ENCODE measurements at regions not wholly inside any gene's neighbourhood (a gene's known extent, or its start where the extent isn't known, plus 50 kb on each side); places are given as distances from the start of the nearest gene placed in this dataset.

DNA sequence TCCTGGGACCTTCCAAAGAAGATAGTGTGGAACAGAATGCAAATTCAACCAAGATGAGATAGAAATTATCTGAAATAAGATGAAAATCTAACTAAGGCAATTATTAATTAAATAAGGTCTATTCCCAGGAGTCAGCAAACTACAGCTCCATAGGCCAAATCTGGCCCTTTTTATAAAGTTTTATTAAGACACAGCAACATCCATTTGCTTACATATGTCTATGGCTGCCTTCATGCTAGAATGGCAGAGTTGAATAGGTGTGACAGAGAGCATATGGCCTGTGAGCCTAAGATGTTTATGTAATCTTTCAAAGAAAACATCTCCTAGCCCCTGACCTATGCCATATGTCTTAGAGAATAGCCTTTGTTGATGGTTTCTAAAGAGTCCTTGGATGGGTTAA, 503.0 kb downstream of the EDEM1 start:
- Histone ChIP-seq H4K8ac (ENCODE audit: low read depth, low read length) (no peak overlapping the region), H3K18ac (ENCODE audit: low read length) (no peak overlapping the region), H3K9ac (ENCODE audit: low read depth, low read length, poor library complexity) (no peak overlapping the region), H3K4ac (ENCODE audit: low read length) (no peak overlapping the region), H2BK15ac (ENCODE audit: low read length) (no peak overlapping the region), H2BK12ac (ENCODE audit: low read length) (no peak overlapping the region), H3K4me1 (ENCODE audit: control insufficient read depth in 2 of 2, insufficient read depth in 1 of 2, low read depth in 1 of 2, low read length in 2 of 2) (no peaks in the 10 kb centered on the region), H3K27me3 (ENCODE audit: control insufficient read depth in 3 of 3, insufficient read depth in 3 of 3, low read depth in 1 of 3, low read length in 3 of 3) (no peaks in the 10 kb centered on the region), H2AFZ (ENCODE audit: low read length) (no peak overlapping the region), H3K4me2 (ENCODE audit: insufficient read depth, low read length, poor library complexity, severe bottlenecking) (no peak overlapping the region), H2AK5ac (ENCODE audit: low read depth, low read length) (no peak overlapping the region), H4K91ac (ENCODE audit: low read depth, low read length, poor library complexity) (no peak overlapping the region), H3K79me1 (ENCODE audit: low read depth, low read length) (no peaks in the 10 kb centered on the region), H3K9me3 (replicated peaks in 1 of 2; ENCODE audit: control insufficient read depth in 2 of 2, insufficient read depth in 1 of 2, low read depth in 1 of 2, low read length in 2 of 2) (peaks cover 0 to 3% of the 10 kb centered on the region in 2 donors), H2BK5ac (ENCODE audit: low read length) (no peak overlapping the region), H3K4me3 (ENCODE audit: low read length in 2 of 2) (no peak overlapping the region), H3K27ac (replicated peaks; ENCODE audit: low read length) (no peak overlapping the region), H3K36me3 (replicated peaks in 1 of 2; ENCODE audit: control insufficient read depth in 2 of 2, insufficient read depth in 2 of 2, low read length in 2 of 2) (no peaks in the 10 kb centered on the region), H3K23ac (ENCODE audit: low read depth, low read length, poor library complexity) (no peak overlapping the region), H2BK120ac (ENCODE audit: low read depth, low read length) (no peak overlapping the region), H3K14ac (ENCODE audit: low read length) (no peak overlapping the region)
- no peak for DNase-seq (ENCODE audit: low spot score)

DNA sequence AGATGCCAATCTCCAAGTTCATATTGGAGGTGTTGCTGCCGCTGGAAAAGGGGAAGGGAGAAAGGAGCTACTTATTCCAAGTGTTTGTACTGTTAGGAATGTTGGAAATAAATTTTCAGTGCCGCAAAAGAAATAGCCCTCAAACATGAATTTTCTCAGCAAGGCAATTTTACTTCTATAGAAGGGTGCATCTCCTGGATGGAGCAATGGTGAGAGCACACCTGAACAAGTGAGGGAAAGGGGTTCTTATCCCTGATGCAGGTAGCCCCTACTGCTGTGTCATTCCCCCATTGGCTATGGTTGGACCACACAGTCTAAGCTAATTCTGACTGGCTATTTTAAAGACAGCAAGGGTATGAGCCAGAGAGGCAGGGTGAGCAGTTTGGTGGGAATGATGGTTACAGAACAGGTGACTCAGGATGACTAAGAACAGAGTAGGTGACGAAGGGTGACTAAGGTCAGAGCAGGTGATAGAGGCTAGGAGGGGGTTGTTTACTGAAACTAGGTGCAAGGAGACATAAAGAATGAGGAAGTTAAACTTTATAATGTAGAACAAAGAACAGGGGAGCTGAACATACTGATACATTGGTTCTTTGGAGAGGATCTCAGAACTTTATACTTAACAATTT, 503.5 kb downstream of the EDEM1 start:
- Histone ChIP-seq H2BK15ac (ENCODE audit: low read length) (no peak overlapping the region), H2BK12ac (ENCODE audit: low read length) (no peak overlapping the region), H3K79me1 (ENCODE audit: low read depth, low read length) (no peaks in the 10 kb centered on the region), H3K27me3 (ENCODE audit: control insufficient read depth in 3 of 3, insufficient read depth in 3 of 3, low read depth in 1 of 3, low read length in 3 of 3) (no peaks in the 10 kb centered on the region), H3K4me1 (ENCODE audit: control insufficient read depth in 2 of 2, insufficient read depth in 1 of 2, low read depth in 1 of 2, low read length in 2 of 2) (no peaks in the 10 kb centered on the region), H2AFZ (ENCODE audit: low read length) (no peak overlapping the region), H3K27ac (replicated peaks; ENCODE audit: low read length) (no peak overlapping the region), H3K9ac (ENCODE audit: low read depth, low read length, poor library complexity) (no peak overlapping the region), H3K36me3 (replicated peaks in 1 of 2; ENCODE audit: control insufficient read depth in 2 of 2, insufficient read depth in 2 of 2, low read length in 2 of 2) (no peaks in the 10 kb centered on the region), H3K18ac (ENCODE audit: low read length) (no peak overlapping the region), H3K14ac (ENCODE audit: low read length) (no peak overlapping the region), H4K91ac (ENCODE audit: low read depth, low read length, poor library complexity) (no peak overlapping the region), H3K9me3 (replicated peaks in 1 of 2; ENCODE audit: control insufficient read depth in 2 of 2, insufficient read depth in 1 of 2, low read depth in 1 of 2, low read length in 2 of 2) (peaks cover 0 to 3% of the 10 kb centered on the region in 2 donors), H2AK5ac (ENCODE audit: low read depth, low read length) (no peak overlapping the region), H4K8ac (ENCODE audit: low read depth, low read length) (no peak overlapping the region), H2BK120ac (ENCODE audit: low read depth, low read length) (no peak overlapping the region), H3K4me2 (ENCODE audit: insufficient read depth, low read length, poor library complexity, severe bottlenecking) (no peak overlapping the region), H3K4me3 (ENCODE audit: low read length in 2 of 2) (no peak overlapping the region), H3K4ac (ENCODE audit: low read length) (no peak overlapping the region), H3K23ac (ENCODE audit: low read depth, low read length, poor library complexity) (no peak overlapping the region), H2BK5ac (ENCODE audit: low read length) (no peak overlapping the region)
- DNase-seq (ENCODE audit: low spot score): no peak
- no CpG with 5 or more reads among the region's 3 CpGs for WGBS, 2 donors (ENCODE audit: extremely low coverage in 2 of 2, insufficient read length in 2 of 2, insufficient replicate concordance in 1 of 2)

DNA sequence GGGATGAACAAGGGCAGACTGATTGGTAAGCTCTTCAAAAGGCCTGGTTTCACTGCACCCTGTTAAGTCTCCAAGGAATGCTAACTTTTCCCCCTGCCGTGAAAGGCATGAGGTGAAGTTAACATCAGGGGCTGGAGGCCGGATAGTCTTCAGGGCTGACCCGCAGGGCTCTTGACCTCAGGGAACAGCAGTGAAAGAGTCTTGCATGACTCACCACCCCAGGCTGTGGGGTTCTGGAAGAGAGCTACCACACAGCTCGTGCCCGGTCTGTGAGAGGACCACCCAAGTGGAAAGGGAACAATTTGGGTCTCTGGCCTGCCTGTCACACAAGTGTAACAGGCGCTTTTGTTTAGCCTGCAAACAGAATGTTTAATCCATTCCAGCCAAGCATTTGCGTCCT, 504.9 kb downstream of the EDEM1 start:
- no peak overlapping the region for H3K23ac ChIP-seq (ENCODE audit: low read depth, low read length, poor library complexity)
- H4K91ac ChIP-seq (ENCODE audit: low read depth, low read length, poor library complexity): no peak overlapping the region
- no peaks in the 10 kb centered on the region for H3K27me3 ChIP-seq (ENCODE audit: control insufficient read depth in 3 of 3, insufficient read depth in 3 of 3, low read depth in 1 of 3, low read length in 3 of 3)
- no peak overlapping the region for H3K4me2 ChIP-seq (ENCODE audit: insufficient read depth, low read length, poor library complexity, severe bottlenecking)
- H3K9ac ChIP-seq (ENCODE audit: low read depth, low read length, poor library complexity): no peak overlapping the region
- no peak overlapping the region for H2AFZ ChIP-seq (ENCODE audit: low read length)
- no peak overlapping the region for H2BK5ac ChIP-seq (ENCODE audit: low read length)
- H3K4me1 ChIP-seq (ENCODE audit: control insufficient read depth in 2 of 2, insufficient read depth in 1 of 2, low read depth in 1 of 2, low read length in 2 of 2): no peaks in the 10 kb centered on the region
- no peak overlapping the region for H2AK5ac ChIP-seq (ENCODE audit: low read depth, low read length)
- H3K18ac ChIP-seq (ENCODE audit: low read length): no peak overlapping the region
- no peak for DNase-seq (ENCODE audit: low spot score)
- no peaks in the 10 kb centered on the region for H3K79me1 ChIP-seq (ENCODE audit: low read depth, low read length)
- H2BK120ac ChIP-seq (ENCODE audit: low read depth, low read length): no peak overlapping the region
- no peak overlapping the region for H3K4ac ChIP-seq (ENCODE audit: low read length)
- no peak overlapping the region for H3K4me3 ChIP-seq (ENCODE audit: low read length in 2 of 2)
- H2BK15ac ChIP-seq (ENCODE audit: low read length): no peak overlapping the region
- H3K27ac ChIP-seq (replicated peaks; ENCODE audit: low read length): no peak overlapping the region
- H3K36me3 ChIP-seq (replicated peaks in 1 of 2; ENCODE audit: control insufficient read depth in 2 of 2, insufficient read depth in 2 of 2, low read length in 2 of 2): no peaks in the 10 kb centered on the region
- H2BK12ac ChIP-seq (ENCODE audit: low read length): no peak overlapping the region
- no peak overlapping the region for H4K8ac ChIP-seq (ENCODE audit: low read depth, low read length)
- H3K9me3 ChIP-seq (replicated peaks in 1 of 2; ENCODE audit: control insufficient read depth in 2 of 2, insufficient read depth in 1 of 2, low read depth in 1 of 2, low read length in 2 of 2): peaks cover 0 to 3% of the 10 kb centered on the region in 2 donors
- no peak overlapping the region for H3K14ac ChIP-seq (ENCODE audit: low read length)
- no CpG with 5 or more reads among the region's 7 CpGs for WGBS, 2 donors (ENCODE audit: extremely low coverage in 2 of 2, insufficient read length in 2 of 2, insufficient replicate concordance in 1 of 2)

DNA sequence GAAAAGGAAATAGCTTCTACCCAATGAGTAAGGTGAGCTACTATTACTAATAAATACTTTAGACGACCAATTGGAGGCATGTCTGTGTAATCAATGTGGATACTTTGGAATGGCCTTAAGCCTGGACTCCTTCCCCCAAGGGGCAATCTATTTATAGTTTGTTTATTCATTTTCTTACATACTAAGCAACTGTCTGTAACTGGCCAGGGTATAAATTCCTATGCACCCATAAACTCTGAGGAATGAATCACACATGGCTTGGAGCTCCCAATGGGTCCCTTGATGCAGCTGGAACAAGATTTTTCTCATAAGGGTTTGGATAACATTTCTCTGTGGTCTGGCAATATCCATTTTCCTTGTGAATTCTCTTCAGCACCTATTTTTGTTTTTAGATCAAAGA, 506.8 kb downstream of the EDEM1 start:
- no peak for DNase-seq (ENCODE audit: low spot score)
- no CpG with 5 or more reads among the region's 1 CpG for WGBS, 2 donors (ENCODE audit: extremely low coverage in 2 of 2, insufficient read length in 2 of 2, insufficient replicate concordance in 1 of 2)

More for the DNA sequence above, 506.8 kb downstream of the EDEM1 start:
- no peak overlapping the region for H3K27ac ChIP-seq (replicated peaks; ENCODE audit: low read length)
- no peak overlapping the region for H3K9ac ChIP-seq (ENCODE audit: low read depth, low read length, poor library complexity)
- H3K18ac ChIP-seq (ENCODE audit: low read length): no peak overlapping the region
- H3K4me3 ChIP-seq (ENCODE audit: low read length in 2 of 2): no peak overlapping the region
- no peaks in the 10 kb centered on the region for H3K36me3 ChIP-seq (replicated peaks in 1 of 2; ENCODE audit: control insufficient read depth in 2 of 2, insufficient read depth in 2 of 2, low read length in 2 of 2)
- no peaks in the 10 kb centered on the region for H3K4me1 ChIP-seq (ENCODE audit: control insufficient read depth in 2 of 2, insufficient read depth in 1 of 2, low read depth in 1 of 2, low read length in 2 of 2)
- no peak overlapping the region for H2BK12ac ChIP-seq (ENCODE audit: low read length)
- no peak overlapping the region for H2BK15ac ChIP-seq (ENCODE audit: low read length)
- no peak overlapping the region for H2AK5ac ChIP-seq (ENCODE audit: low read depth, low read length)
- H4K91ac ChIP-seq (ENCODE audit: low read depth, low read length, poor library complexity): no peak overlapping the region
- no peak overlapping the region for H4K8ac ChIP-seq (ENCODE audit: low read depth, low read length)
- no peak overlapping the region for H2AFZ ChIP-seq (ENCODE audit: low read length)
- no peak overlapping the region for H2BK5ac ChIP-seq (ENCODE audit: low read length)
- H3K27me3 ChIP-seq (ENCODE audit: control insufficient read depth in 3 of 3, insufficient read depth in 3 of 3, low read depth in 1 of 3, low read length in 3 of 3): no peaks in the 10 kb centered on the region
- no peak overlapping the region for H3K4ac ChIP-seq (ENCODE audit: low read length)
- no peak overlapping the region for H3K23ac ChIP-seq (ENCODE audit: low read depth, low read length, poor library complexity)
- H3K4me2 ChIP-seq (ENCODE audit: insufficient read depth, low read length, poor library complexity, severe bottlenecking): no peak overlapping the region
- no peak overlapping the region for H3K14ac ChIP-seq (ENCODE audit: low read length)
- H3K9me3 ChIP-seq (replicated peaks in 1 of 2; ENCODE audit: control insufficient read depth in 2 of 2, insufficient read depth in 1 of 2, low read depth in 1 of 2, low read length in 2 of 2): peaks cover 0 to 3% of the 10 kb centered on the region in 2 donors
- H3K79me1 ChIP-seq (ENCODE audit: low read depth, low read length): no peaks in the 10 kb centered on the region
- H2BK120ac ChIP-seq (ENCODE audit: low read depth, low read length): no peak overlapping the region
